Prostate gland (tissue), 2 donors: ENCODE measurements at regions not wholly inside any gene's neighbourhood (a gene's known extent, or its start where the extent isn't known, plus 50 kb on each side); places are given as distances from the start of the nearest gene placed in this dataset.

ENCODE experiments used
- POLR2A ChIP-seq: fragments of 450-650 bp; IDR thresholded peaks from one replicate; pipeline ENCODE4 v1.6.1; 2016; ENCODE audit warnings: antibody characterized with exemption, mild to moderate bottlenecking
- TF ChIP-seq, protein P1 (sequence below), 4 experiments: fragments of 200-600 bp in 2 of 4; fragments of 450-650 bp in 2 of 4; sonication (generic) in 2 of 4; IDR thresholded peaks; 1 replicate in 3 of 4; 2 replicates in 1 of 4; pipeline ENCODE4 v1.5.1; 2016 to 2019; ENCODE audit warnings: antibody characterized with exemption in 4 of 4, mild to moderate bottlenecking in 2 of 4, moderate library complexity in 2 of 4

DNA sequence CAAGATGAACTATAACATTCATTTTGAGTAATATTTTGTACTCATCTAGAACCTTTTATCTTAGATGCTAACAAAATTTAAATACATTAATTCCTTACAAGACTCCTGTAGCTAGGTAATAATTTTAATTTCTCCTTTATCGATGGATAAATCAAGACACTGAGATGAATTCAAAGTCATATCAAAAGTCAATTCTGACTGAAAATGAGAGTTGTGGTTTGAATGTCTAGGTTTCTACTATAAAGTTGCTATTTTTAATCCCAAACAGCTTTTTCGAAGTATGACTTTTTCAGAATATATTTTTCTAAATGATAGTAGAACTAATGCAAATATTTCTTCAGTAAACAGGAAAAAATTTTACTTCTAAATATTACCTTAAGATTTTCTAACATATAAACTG lies 491.7 kb upstream of the FAM174A start:
- TF ChIP-seq, protein P1, sequence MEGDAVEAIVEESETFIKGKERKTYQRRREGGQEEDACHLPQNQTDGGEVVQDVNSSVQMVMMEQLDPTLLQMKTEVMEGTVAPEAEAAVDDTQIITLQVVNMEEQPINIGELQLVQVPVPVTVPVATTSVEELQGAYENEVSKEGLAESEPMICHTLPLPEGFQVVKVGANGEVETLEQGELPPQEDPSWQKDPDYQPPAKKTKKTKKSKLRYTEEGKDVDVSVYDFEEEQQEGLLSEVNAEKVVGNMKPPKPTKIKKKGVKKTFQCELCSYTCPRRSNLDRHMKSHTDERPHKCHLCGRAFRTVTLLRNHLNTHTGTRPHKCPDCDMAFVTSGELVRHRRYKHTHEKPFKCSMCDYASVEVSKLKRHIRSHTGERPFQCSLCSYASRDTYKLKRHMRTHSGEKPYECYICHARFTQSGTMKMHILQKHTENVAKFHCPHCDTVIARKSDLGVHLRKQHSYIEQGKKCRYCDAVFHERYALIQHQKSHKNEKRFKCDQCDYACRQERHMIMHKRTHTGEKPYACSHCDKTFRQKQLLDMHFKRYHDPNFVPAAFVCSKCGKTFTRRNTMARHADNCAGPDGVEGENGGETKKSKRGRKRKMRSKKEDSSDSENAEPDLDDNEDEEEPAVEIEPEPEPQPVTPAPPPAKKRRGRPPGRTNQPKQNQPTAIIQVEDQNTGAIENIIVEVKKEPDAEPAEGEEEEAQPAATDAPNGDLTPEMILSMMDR (IDR thresholded peaks at IDR 0.05): no peak
- no peak for TF ChIP-seq POLR2A
